ENCODE measurements at regions not wholly inside any gene's neighbourhood (a gene's known extent, or its start where the extent isn't known, plus 50 kb on each side); places are given as distances from the start of the nearest gene placed in this dataset.

DNA sequence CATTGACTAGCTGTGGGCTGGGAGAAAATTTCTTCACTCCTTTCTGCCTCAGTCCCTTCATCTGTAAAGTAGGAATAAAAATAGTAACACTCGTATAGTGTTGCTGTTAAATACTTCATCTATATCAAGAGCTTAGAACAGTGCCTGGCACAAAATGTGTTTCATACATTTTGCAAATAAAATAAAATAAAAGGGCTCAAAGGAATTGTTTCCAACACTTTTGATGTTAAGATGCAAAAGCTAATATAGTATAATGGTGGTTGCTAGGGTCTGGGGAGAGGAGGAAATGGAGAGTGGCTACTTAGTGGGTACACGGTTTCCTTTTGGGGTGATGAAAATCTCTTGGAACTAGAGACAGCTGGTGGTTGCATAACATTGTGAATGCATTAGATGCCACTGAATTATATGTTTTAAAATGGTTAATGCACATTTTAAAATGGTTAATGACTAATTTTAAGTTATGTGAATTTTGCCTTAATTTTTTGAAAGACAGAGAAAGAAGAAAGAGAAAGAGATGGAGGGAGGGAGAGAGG, 542.1 kb upstream of the ID2 start:
- no peaks in the 10 kb centered on the region for H3K27me3 ChIP-seq (ENCODE audit: control insufficient read depth in 1 of 2, insufficient read depth in 1 of 2, low read length in 2 of 2)
- peak overlapping the region in 1 of 2 experiments; percentile 25 for H3K4me3 ChIP-seq (ENCODE audit: insufficient read depth in 1 of 2, low read depth in 1 of 2, low read length in 2 of 2)
- H2BK5ac ChIP-seq (ENCODE audit: low read depth, low read length, poor library complexity, severe bottlenecking): no peak overlapping the region
- H3K27ac ChIP-seq (ENCODE audit: low read length, poor library complexity, severe bottlenecking): no peak overlapping the region
- H3K4me2 ChIP-seq (ENCODE audit: low read length, poor library complexity, severe bottlenecking): no peak overlapping the region
- H3K23ac ChIP-seq (ENCODE audit: low read length in 2 of 2): no peak overlapping the region
- H3K4me1 ChIP-seq (ENCODE audit: control insufficient read depth, insufficient read depth, low read depth, low read length): peaks cover 2% of the 10 kb centered on the region
- H2AK5ac ChIP-seq (ENCODE audit: low read length, severe bottlenecking): no peak overlapping the region
- H2BK15ac ChIP-seq (ENCODE audit: low read depth, poor library complexity, severe bottlenecking): no peak overlapping the region
- no peak overlapping the region for H2AFZ ChIP-seq (ENCODE audit: low read depth, low read length)
- H3K9me3 ChIP-seq (ENCODE audit: control insufficient read depth, low read length): no peaks in the 10 kb centered on the region
- H4K8ac ChIP-seq (ENCODE audit: low read length): no peak overlapping the region
- H2BK120ac ChIP-seq (ENCODE audit: low read depth, low read length): no peak overlapping the region
- no peak overlapping the region for H3K18ac ChIP-seq (ENCODE audit: low read depth in 1 of 2, low read length in 2 of 2)
- H2BK12ac ChIP-seq (ENCODE audit: low read length in 2 of 2): no peak overlapping the region
- H3K14ac ChIP-seq (ENCODE audit: low read length in 2 of 2): no peak overlapping the region
- H3K4ac ChIP-seq (ENCODE audit: low read depth in 1 of 2, low read length in 2 of 2): no peak overlapping the region
- peak overlapping the region; percentile 87 for H3K9ac ChIP-seq (ENCODE audit: low read length)
- DNase-seq: no peak
- H3K79me1 ChIP-seq (replicated peaks; ENCODE audit: low read length, poor library complexity, severe bottlenecking): no peaks in the 10 kb centered on the region
- H3K36me3 ChIP-seq (ENCODE audit: control insufficient read depth in 1 of 2, insufficient read depth in 2 of 2, low read depth in 1 of 2, low read length in 2 of 2): no peaks in the 10 kb centered on the region
- H4K91ac ChIP-seq (ENCODE audit: low read length): no peak overlapping the region
- 97% methylated on average over 1 of the region's 2 CpGs for WGBS

- H4K91ac ChIP-seq (ENCODE audit: low read length): no peak overlapping the region
- H4K8ac ChIP-seq (ENCODE audit: low read length): no peak overlapping the region
- no peaks in the 10 kb centered on the region for H3K9me3 ChIP-seq (ENCODE audit: control insufficient read depth, low read length)
- H3K23ac ChIP-seq (ENCODE audit: low read length in 2 of 2): no peak overlapping the region
- H3K27me3 ChIP-seq (ENCODE audit: control insufficient read depth in 1 of 2, insufficient read depth in 1 of 2, low read length in 2 of 2): no peaks in the 10 kb centered on the region
- H3K14ac ChIP-seq (ENCODE audit: low read length in 2 of 2): no peak overlapping the region
- H3K9ac ChIP-seq (ENCODE audit: low read length): peak overlapping the region; percentile 55
- H3K4me3 ChIP-seq (ENCODE audit: insufficient read depth in 1 of 2, low read depth in 1 of 2, low read length in 2 of 2): no peak overlapping the region
- 91% methylated on average over 2 of the region's 5 CpGs for WGBS
- no peak overlapping the region for H2AFZ ChIP-seq (ENCODE audit: low read depth, low read length)
- H2BK12ac ChIP-seq (ENCODE audit: low read length in 2 of 2): no peak overlapping the region
- no peak overlapping the region for H3K27ac ChIP-seq (ENCODE audit: low read length, poor library complexity, severe bottlenecking)
- no peak for DNase-seq
- no peak overlapping the region for H2BK120ac ChIP-seq (ENCODE audit: low read depth, low read length)
- peaks cover 2% of the 10 kb centered on the region for H3K4me1 ChIP-seq (ENCODE audit: control insufficient read depth, insufficient read depth, low read depth, low read length)
- H3K18ac ChIP-seq (ENCODE audit: low read depth in 1 of 2, low read length in 2 of 2): no peak overlapping the region
- no peaks in the 10 kb centered on the region for H3K79me1 ChIP-seq (replicated peaks; ENCODE audit: low read length, poor library complexity, severe bottlenecking)
- no peak overlapping the region for H3K4ac ChIP-seq (ENCODE audit: low read depth in 1 of 2, low read length in 2 of 2)
- H3K36me3 ChIP-seq (ENCODE audit: control insufficient read depth in 1 of 2, insufficient read depth in 2 of 2, low read depth in 1 of 2, low read length in 2 of 2): no peaks in the 10 kb centered on the region
- no peak overlapping the region for H2BK5ac ChIP-seq (ENCODE audit: low read depth, low read length, poor library complexity, severe bottlenecking)
- no peak overlapping the region for H2BK15ac ChIP-seq (ENCODE audit: low read depth, poor library complexity, severe bottlenecking)
- no peak overlapping the region for H2AK5ac ChIP-seq (ENCODE audit: low read length, severe bottlenecking)
- H3K4me2 ChIP-seq (ENCODE audit: low read length, poor library complexity, severe bottlenecking): no peak overlapping the region
Measured at GRCh38 chr2:8141079-8141707, 540.7 kb upstream of the ID2 start.

- no peak overlapping the region for H4K91ac ChIP-seq (ENCODE audit: low read length)
Measured at GRCh38 chr2:8141780-8142179, 540.1 kb upstream of the ID2 start.

GRCh38 chr2:8142461-8142860, 539.4 kb upstream of the ID2 start:
- H2BK15ac ChIP-seq (ENCODE audit: low read depth, poor library complexity, severe bottlenecking): no peak overlapping the region
- no peak overlapping the region for H3K23ac ChIP-seq (ENCODE audit: low read length in 2 of 2)
- no peak overlapping the region for H4K91ac ChIP-seq (ENCODE audit: low read length)
- no peak overlapping the region for H3K9ac ChIP-seq (ENCODE audit: low read length)
- H3K14ac ChIP-seq (ENCODE audit: low read length in 2 of 2): no peak overlapping the region
- no peak overlapping the region for H2AK5ac ChIP-seq (ENCODE audit: low read length, severe bottlenecking)
- H2AFZ ChIP-seq (ENCODE audit: low read depth, low read length): no peak overlapping the region
- H3K9me3 ChIP-seq (ENCODE audit: control insufficient read depth, low read length): no peaks in the 10 kb centered on the region
- no peaks in the 10 kb centered on the region for H3K79me1 ChIP-seq (replicated peaks; ENCODE audit: low read length, poor library complexity, severe bottlenecking)
- no peaks in the 10 kb centered on the region for H3K27me3 ChIP-seq (ENCODE audit: control insufficient read depth in 1 of 2, insufficient read depth in 1 of 2, low read length in 2 of 2)
- H2BK120ac ChIP-seq (ENCODE audit: low read depth, low read length): no peak overlapping the region
- WGBS: no CpG with 5 or more reads among the region's 1 CpG
- H3K4me2 ChIP-seq (ENCODE audit: low read length, poor library complexity, severe bottlenecking): no peak overlapping the region
- no peak overlapping the region for H3K18ac ChIP-seq (ENCODE audit: low read depth in 1 of 2, low read length in 2 of 2)
- H3K4me3 ChIP-seq (ENCODE audit: insufficient read depth in 1 of 2, low read depth in 1 of 2, low read length in 2 of 2): no peak overlapping the region
- peaks cover 2% of the 10 kb centered on the region for H3K4me1 ChIP-seq (ENCODE audit: control insufficient read depth, insufficient read depth, low read depth, low read length)
- H3K4ac ChIP-seq (ENCODE audit: low read depth in 1 of 2, low read length in 2 of 2): no peak overlapping the region
- no peak overlapping the region for H2BK12ac ChIP-seq (ENCODE audit: low read length in 2 of 2)
- no peak overlapping the region for H2BK5ac ChIP-seq (ENCODE audit: low read depth, low read length, poor library complexity, severe bottlenecking)
- H3K36me3 ChIP-seq (ENCODE audit: control insufficient read depth in 1 of 2, insufficient read depth in 2 of 2, low read depth in 1 of 2, low read length in 2 of 2): no peaks in the 10 kb centered on the region
- DNase-seq: no peak
- H4K8ac ChIP-seq (ENCODE audit: low read length): no peak overlapping the region
- H3K27ac ChIP-seq (ENCODE audit: low read length, poor library complexity, severe bottlenecking): no peak overlapping the region

More at GRCh38 chr2:8141780-8142179, 540.1 kb upstream of the ID2 start:
- DNase-seq: no peak
- no peaks in the 10 kb centered on the region for H3K9me3 ChIP-seq (ENCODE audit: control insufficient read depth, low read length)
- no peak overlapping the region for H3K27ac ChIP-seq (ENCODE audit: low read length, poor library complexity, severe bottlenecking)
- H3K23ac ChIP-seq (ENCODE audit: low read length in 2 of 2): no peak overlapping the region
- H3K4me3 ChIP-seq (ENCODE audit: insufficient read depth in 1 of 2, low read depth in 1 of 2, low read length in 2 of 2): no peak overlapping the region
- peak overlapping the region; percentile 55 for H3K9ac ChIP-seq (ENCODE audit: low read length)
- H2BK120ac ChIP-seq (ENCODE audit: low read depth, low read length): no peak overlapping the region
- H3K4ac ChIP-seq (ENCODE audit: low read depth in 1 of 2, low read length in 2 of 2): no peak overlapping the region
- H2BK5ac ChIP-seq (ENCODE audit: low read depth, low read length, poor library complexity, severe bottlenecking): no peak overlapping the region
- no peak overlapping the region for H3K14ac ChIP-seq (ENCODE audit: low read length in 2 of 2)
- H3K18ac ChIP-seq (ENCODE audit: low read depth in 1 of 2, low read length in 2 of 2): no peak overlapping the region
- H4K8ac ChIP-seq (ENCODE audit: low read length): no peak overlapping the region
- H2BK15ac ChIP-seq (ENCODE audit: low read depth, poor library complexity, severe bottlenecking): no peak overlapping the region
- no peak overlapping the region for H2AFZ ChIP-seq (ENCODE audit: low read depth, low read length)
- H3K4me2 ChIP-seq (ENCODE audit: low read length, poor library complexity, severe bottlenecking): no peak overlapping the region
- no peaks in the 10 kb centered on the region for H3K36me3 ChIP-seq (ENCODE audit: control insufficient read depth in 1 of 2, insufficient read depth in 2 of 2, low read depth in 1 of 2, low read length in 2 of 2)
- no peak overlapping the region for H2AK5ac ChIP-seq (ENCODE audit: low read length, severe bottlenecking)
- H3K79me1 ChIP-seq (replicated peaks; ENCODE audit: low read length, poor library complexity, severe bottlenecking): no peaks in the 10 kb centered on the region
- H3K4me1 ChIP-seq (ENCODE audit: control insufficient read depth, insufficient read depth, low read depth, low read length): peaks cover 2% of the 10 kb centered on the region
- 97% methylated on average over 5 of the region's 6 CpGs for WGBS
- H3K27me3 ChIP-seq (ENCODE audit: control insufficient read depth in 1 of 2, insufficient read depth in 1 of 2, low read length in 2 of 2): no peaks in the 10 kb centered on the region
- H2BK12ac ChIP-seq (ENCODE audit: low read length in 2 of 2): no peak overlapping the region

All from mesenchymal stem cell (in vitro differentiated cells and primary cell).